Natural killer cell (primary cell): ENCODE measurements at regions not wholly inside any gene's neighbourhood (a gene's known extent, or its start where the extent isn't known, plus 50 kb on each side); places are given as distances from the start of the nearest gene placed in this dataset.
"Not testable (repeated sequence)": the region's sequence is repeated elsewhere in the genome, so short reads cannot be mapped to it uniquely, and the experiment has no call there.

ENCODE experiments used
- ATAC-seq, 3 donors: fragments of 150-1000 bp in 2 of 3; fragments of 200-7000 bp in 1 of 3; cut with Tn5 transposase; 1 replicate in 1 of 3; 2 replicates in 2 of 3; pipeline ENCODE4 v1.10.0; 2021; ENCODE audit warnings: mild to moderate bottlenecking in 2 of 3, moderate library complexity in 2 of 3
- DNase-seq, 2 donors: peaks; one replicate each; pipeline versions ENCODE4 v3.0.0 to v3.0.0-alpha.2; 2013 to 2021; ENCODE audit warnings: mixed read lengths in 1 of 2
- H3K27ac ChIP-seq: one replicate; pipeline ENCODE4 v1.5.1; 2013; ENCODE audit warnings: mild to moderate bottlenecking, low read length
- H3K27me3 ChIP-seq: one replicate; pipeline ENCODE4 v1.6.1; 2013; ENCODE audit warnings: low read length; ENCODE audit not compliant: control insufficient read depth, insufficient read depth
- H3K36me3 ChIP-seq: one replicate; pipeline ENCODE4 v1.6.1; 2013; ENCODE audit warnings: low read length; ENCODE audit not compliant: control insufficient read depth, insufficient read depth
- H3K4me1 ChIP-seq: one replicate; pipeline ENCODE4 v1.6.1; 2013; ENCODE audit warnings: low read length; ENCODE audit not compliant: control insufficient read depth, insufficient read depth
- H3K4me3 ChIP-seq: one replicate; pipeline ENCODE4 v1.5.1; 2013; ENCODE audit warnings: low read length
- H3K9me3 ChIP-seq: one replicate; pipeline ENCODE4 v1.6.1; 2013; ENCODE audit warnings: low read length; ENCODE audit not compliant: control insufficient read depth, insufficient read depth
- H3K27ac Mint-ChIP-seq, 2 donors: one replicate each; pipeline ENCODE4 v1.8.0; 2022; ENCODE audit warnings: mild to moderate bottlenecking in 2 of 2, mixed read lengths in 2 of 2, moderate library complexity in 1 of 2
- H3K27me3 Mint-ChIP-seq, 2 donors: one replicate each; pipeline ENCODE4 v1.8.0; 2022; ENCODE audit warnings: low read depth in 2 of 2, mixed read lengths in 2 of 2
- H3K36me3 Mint-ChIP-seq: one replicate; pipeline ENCODE4 v1.8.0; 2022; ENCODE audit warnings: mixed read lengths
- H3K4me1 Mint-ChIP-seq, 2 donors: one replicate each; pipeline ENCODE4 v1.8.0; 2022; ENCODE audit warnings: mixed read lengths in 2 of 2
- H3K4me3 Mint-ChIP-seq: one replicate; pipeline ENCODE4 v1.8.0; 2022; ENCODE audit warnings: mild to moderate bottlenecking, moderate library complexity, mixed read lengths
- H3K9me3 Mint-ChIP-seq, 2 donors: one replicate each; pipeline ENCODE4 v1.8.0; 2022; ENCODE audit warnings: mixed read lengths in 2 of 2
- WGBS: methylation state at CpG from one replicate; pipeline ENCODE4 v1.1.7; 2013; ENCODE audit warnings: missing lambda C conversion rate; ENCODE audit not compliant: insufficient coverage; 5-methylcytosine and 5-hydroxymethylcytosine counted together
- intact Hi-C: fragments of 100-400 bp; cut with micrococcal nuclease; formaldehyde crosslinking; loops from one replicate; pipeline ENCODE4 v1.14.2; 2022

DNA sequence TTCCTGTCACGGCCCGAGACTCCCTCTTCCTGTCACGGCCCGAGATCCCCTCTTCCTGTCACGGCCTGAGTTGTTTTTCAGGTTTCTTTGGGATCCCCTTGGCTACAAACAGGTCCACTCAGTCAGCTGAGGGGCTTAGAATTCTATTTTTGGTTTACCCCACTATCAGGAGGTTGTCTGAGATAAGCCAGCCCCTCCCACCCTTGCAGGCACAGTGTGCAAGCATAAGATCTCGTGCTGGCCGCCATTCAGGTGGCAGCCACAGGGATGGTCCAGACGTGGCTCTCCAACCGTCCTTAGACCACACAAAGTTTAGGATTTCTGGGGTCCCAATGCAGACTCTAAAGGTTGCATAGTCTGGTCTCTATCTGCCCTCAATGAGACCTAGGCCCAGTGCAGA lies 186.0 kb upstream of the PLCXD1 start:
- H3K9me3 ChIP-seq, H3K4me1 ChIP-seq, intact Hi-C loops, H3K9me3 Mint-ChIP-seq, H3K27me3 Mint-ChIP-seq, H3K4me1 Mint-ChIP-seq, H3K27me3 ChIP-seq, H3K4me3 ChIP-seq, H3K36me3 Mint-ChIP-seq, H3K36me3 ChIP-seq: not testable (repeated sequence)
- ATAC-seq (peak in 1 of 3 donors; percentile 26), DNase-seq (peak in 1 of 2 donors; percentile 15)
- Mint-ChIP-seq H3K27ac (peak overlapping the region; percentile 71 to 73), H3K4me3 (peak overlapping the region; percentile 42)
- peak overlapping the region; percentile 71 for H3K27ac ChIP-seq
- WGBS = 75% methylated on average over 9 of the region's 9 CpGs
